Panc1 (cell line): ENCODE measurements at regions not wholly inside any gene's neighbourhood (a gene's known extent, or its start where the extent isn't known, plus 50 kb on each side); places are given as distances from the start of the nearest gene placed in this dataset.

ENCODE experiments used
- ATAC-seq: fragments of 200-7000 bp; cut with Tn5 transposase; 2 replicates; pipeline ENCODE4 v1.9.1; 2020; ENCODE audit warnings: mild to moderate bottlenecking, moderate library complexity
- BruUV-seq: library from RNA; stranded (reverse); fragments of 400-500 nt; replicated peaks from 2 replicates; lab custom pipeline; 2021; lab: Mats Ljungman, UMichigan
- CTCF ChIA-PET: fragments of 300-600 bp; sonication (Branson Sonifier 250); formaldehyde crosslinking; loops from one replicate; lab custom pipeline; 2022; ENCODE audit warnings: antibody characterized with exemption; lab: Charles Lee
- POLR2A ChIA-PET: fragments of 300-600 bp; sonication (Branson Sonifier 250); formaldehyde crosslinking; loops from one replicate; lab custom pipeline; 2022; ENCODE audit warnings: antibody characterized with exemption; lab: Charles Lee
- DNase-seq: peaks from one replicate; pipeline ENCODE4 v3.0.0-alpha.2; 2010; ENCODE audit warnings: low read depth, low spot score
- H3K27ac ChIP-seq: 2 replicates; pipeline ENCODE4 v1.5.1; 2011; ENCODE audit warnings: mild to moderate bottlenecking, low read length, inconsistent platforms
- H3K27me3 ChIP-seq: fragments of 200-500 bp; sonication (Bioruptor generic); 2 replicates; pipeline ENCODE4 v1.6.0; 2014; ENCODE audit warnings: low read length, inconsistent platforms; ENCODE audit not compliant: control insufficient read depth, insufficient read depth
- H3K36me3 ChIP-seq: fragments of 200-500 bp; sonication (Bioruptor generic); 2 replicates; pipeline ENCODE4 v1.5.1; 2014; ENCODE audit warnings: inconsistent platforms, mild to moderate bottlenecking, low read length, moderate library complexity; ENCODE audit not compliant: control insufficient read depth, insufficient read depth
- H3K4me1 ChIP-seq: 2 replicates; pipeline ENCODE4 v1.5.1; 2011; ENCODE audit warnings: inconsistent platforms, mild to moderate bottlenecking, low read length, moderate library complexity; ENCODE audit not compliant: control insufficient read depth, insufficient read depth
- H3K4me3 ChIP-seq, 2 experiments: 2 replicates each; pipeline ENCODE4 v1.5.1; 2011 to 2012; ENCODE audit warnings: low read depth in 2 of 2, low read length in 2 of 2, mild to moderate bottlenecking in 2 of 2, inconsistent platforms in 1 of 2, moderate library complexity in 1 of 2
- H3K9me3 ChIP-seq: fragments of 200-500 bp; sonication (Bioruptor generic); 2 replicates; pipeline ENCODE4 v1.5.1; 2014; ENCODE audit warnings: low read depth, mild to moderate bottlenecking, inconsistent platforms, low read length, moderate library complexity; ENCODE audit not compliant: control insufficient read depth, insufficient read depth
- CTCF ChIP-seq: fragments of 450-650 bp; IDR thresholded peaks from 2 replicates; pipeline ENCODE4 v1.5.1; 2017; ENCODE audit warnings: mild to moderate bottlenecking
- POLR2AphosphoS5 ChIP-seq: IDR thresholded peaks from 2 replicates; pipeline ENCODE4 v1.6.1; 2012; ENCODE audit warnings: mild to moderate bottlenecking, low read depth, low read length, moderate library complexity
- REST ChIP-seq, 2 experiments: IDR thresholded peaks; 2 replicates each; pipeline ENCODE4 v1.6.1; 2011 to 2012; ENCODE audit warnings: low read depth in 2 of 2, control low read depth in 1 of 2, low read length in 1 of 2, mild to moderate bottlenecking in 1 of 2, moderate library complexity in 1 of 2; ENCODE audit not compliant: insufficient read depth in 1 of 2
- SIN3A ChIP-seq: IDR thresholded peaks from 2 replicates; pipeline ENCODE4 v1.6.1; 2012; ENCODE audit warnings: low read depth, mild to moderate bottlenecking, low read length, moderate library complexity, borderline replicate concordance; ENCODE audit not compliant: insufficient read depth
- TCF7L2 ChIP-seq: IDR thresholded peaks from 2 replicates; pipeline ENCODE4 v1.6.1; 2011; ENCODE audit warnings: mild to moderate bottlenecking, low read depth, low read length, inconsistent platforms
- in situ Hi-C: cut with HindIII; loops from 2 replicates; pipeline ENCODE4 v1.10.0; 2016; ENCODE audit warnings: low sequenced_read_pairs, low pct_unique_long_range_greater_than_20kb
- intact Hi-C: fragments of 100-400 bp; cut with micrococcal nuclease; formaldehyde crosslinking; loops from one replicate; pipeline ENCODE4 v1.10.0; 2022; ENCODE audit not compliant: unreplicated experiment

- in situ Hi-C loops (no loop called here), intact Hi-C loops (no loop called here)
- no peak overlapping the region for H3K27ac ChIP-seq
- CTCF ChIA-PET: no interaction called here
- ATAC-seq (no peak), DNase-seq (no peak)
- no peaks in the 10 kb centered on the region for H3K27me3 ChIP-seq
- H3K36me3 ChIP-seq: no peaks in the 10 kb centered on the region
- POLR2A ChIA-PET: no interaction called here
- H3K4me3 ChIP-seq: no peak overlapping the region
- no TSS peak for BruUV-seq
- TF ChIP-seq REST (IDR thresholded peaks at IDR 0.05; ENCODE audit: insufficient read depth in 1 of 2, low read depth in 2 of 2, low read length in 1 of 2): no peak
- no peak for TF ChIP-seq SIN3A
- TF ChIP-seq POLR2AphosphoS5: no peak
- TF ChIP-seq TCF7L2: no peak
- TF ChIP-seq CTCF: no peak
- H3K9me3 ChIP-seq: no peaks in the 10 kb centered on the region
- no peaks in the 10 kb centered on the region for H3K4me1 ChIP-seq
Observed at GRCh38 chr16:66170989-66171388, 195.5 kb upstream of the CDH5 start.

GRCh38 chr16:66169817-66170216 is 196.7 kb upstream of the CDH5 start:
- H3K9me3 ChIP-seq: no peaks in the 10 kb centered on the region
- BruUV-seq: no TSS peak
- no peak for DNase-seq
- H3K4me1 ChIP-seq: no peaks in the 10 kb centered on the region
- in situ Hi-C loops: no loop called here
- intact Hi-C loops: no loop called here
- H3K27me3 ChIP-seq: no peaks in the 10 kb centered on the region
- ATAC-seq: no peak
- no peak overlapping the region for H3K4me3 ChIP-seq
- no peaks in the 10 kb centered on the region for H3K36me3 ChIP-seq
- POLR2A ChIA-PET: no interaction called here
- CTCF ChIA-PET: interaction anchor here (0.7 kb wide), 1 partner anchor 74 kb away, joined by 4 read pairs; no protein-coding TSS in a partner anchor
- no peak overlapping the region for H3K27ac ChIP-seq
- no peak for TF ChIP-seq REST (IDR thresholded peaks at IDR 0.05; ENCODE audit: insufficient read depth in 1 of 2, low read depth in 2 of 2, low read length in 1 of 2)
- TF ChIP-seq TCF7L2: no peak
- TF ChIP-seq SIN3A: no peak
- TF ChIP-seq CTCF: no peak
- no peak for TF ChIP-seq POLR2AphosphoS5
